Upper lobe of left lung (tissue), 4 donors: ENCODE measurements at regions not wholly inside any gene's neighbourhood (a gene's known extent, or its start where the extent isn't known, plus 50 kb on each side); places are given as distances from the start of the nearest gene placed in this dataset.

Source experiments
- POLR2A ChIP-seq, 4 donors: fragments of 450-650 bp; IDR thresholded peaks; one replicate each; pipeline ENCODE4 v1.5.1; 2016 to 2017; ENCODE audit warnings: antibody characterized with exemption in 4 of 4, mild to moderate bottlenecking in 2 of 4
- POLR2AphosphoS5 ChIP-seq, 2 donors: sonication (generic); formaldehyde crosslinking; IDR thresholded peaks; one replicate each; pipeline ENCODE4 v1.5.1; 2017; ENCODE audit warnings: antibody characterized with exemption in 2 of 2
- TF ChIP-seq, protein P1 (sequence below), 6 experiments: fragments of 450-650 bp in 4 of 6; fragments of 200-600 bp in 2 of 6; sonication (generic) in 2 of 6; IDR thresholded peaks; one replicate each; pipeline ENCODE4 v1.5.1; 2016 to 2019; ENCODE audit warnings: antibody characterized with exemption in 6 of 6

GRCh38 chr9:78669591-78669990 lies 372.7 kb downstream of the PSAT1 start:
- TF ChIP-seq, protein P1, sequence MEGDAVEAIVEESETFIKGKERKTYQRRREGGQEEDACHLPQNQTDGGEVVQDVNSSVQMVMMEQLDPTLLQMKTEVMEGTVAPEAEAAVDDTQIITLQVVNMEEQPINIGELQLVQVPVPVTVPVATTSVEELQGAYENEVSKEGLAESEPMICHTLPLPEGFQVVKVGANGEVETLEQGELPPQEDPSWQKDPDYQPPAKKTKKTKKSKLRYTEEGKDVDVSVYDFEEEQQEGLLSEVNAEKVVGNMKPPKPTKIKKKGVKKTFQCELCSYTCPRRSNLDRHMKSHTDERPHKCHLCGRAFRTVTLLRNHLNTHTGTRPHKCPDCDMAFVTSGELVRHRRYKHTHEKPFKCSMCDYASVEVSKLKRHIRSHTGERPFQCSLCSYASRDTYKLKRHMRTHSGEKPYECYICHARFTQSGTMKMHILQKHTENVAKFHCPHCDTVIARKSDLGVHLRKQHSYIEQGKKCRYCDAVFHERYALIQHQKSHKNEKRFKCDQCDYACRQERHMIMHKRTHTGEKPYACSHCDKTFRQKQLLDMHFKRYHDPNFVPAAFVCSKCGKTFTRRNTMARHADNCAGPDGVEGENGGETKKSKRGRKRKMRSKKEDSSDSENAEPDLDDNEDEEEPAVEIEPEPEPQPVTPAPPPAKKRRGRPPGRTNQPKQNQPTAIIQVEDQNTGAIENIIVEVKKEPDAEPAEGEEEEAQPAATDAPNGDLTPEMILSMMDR (IDR thresholded peaks at IDR 0.05) = no peak
- TF ChIP-seq POLR2A (IDR thresholded peaks at IDR 0.05) (no peak), POLR2AphosphoS5 (IDR thresholded peaks at IDR 0.05) (no peak)
